ENCODE measurements at regions not wholly inside any gene's neighbourhood (a gene's known extent, or its start where the extent isn't known, plus 50 kb on each side); places are given as distances from the start of the nearest gene placed in this dataset.

GRCh38 chr13:76198568-76199163 lies 562.5 kb downstream of the LMO7 start:
- no peak overlapping the region for H3K9ac ChIP-seq (ENCODE audit: low read depth, low read length)
- H3K4me3 ChIP-seq (ENCODE audit: low read length) = no peak overlapping the region
- H3K4me1 ChIP-seq (ENCODE audit: insufficient read depth, low read length) = no peaks in the 10 kb centered on the region
- H3K27me3 ChIP-seq (ENCODE audit: insufficient read depth, low read length) = no peaks in the 10 kb centered on the region
- no peaks in the 10 kb centered on the region for H3K36me3 ChIP-seq (ENCODE audit: insufficient read depth, low read length)
- H3K9me3 ChIP-seq (ENCODE audit: insufficient read depth, low read depth, low read length) = no peaks in the 10 kb centered on the region
- WGBS = 89% methylated on average over 3 of the region's 3 CpGs
- no peak overlapping the region for H3K27ac ChIP-seq (ENCODE audit: low read depth, low read length)

- no peaks in the 10 kb centered on the region for H3K36me3 ChIP-seq (ENCODE audit: insufficient read depth, low read length)
- H3K27ac ChIP-seq (ENCODE audit: low read depth, low read length) = no peak overlapping the region
- no peak overlapping the region for H3K9ac ChIP-seq (ENCODE audit: low read depth, low read length)
- H3K9me3 ChIP-seq (ENCODE audit: insufficient read depth, low read depth, low read length) = no peaks in the 10 kb centered on the region
- no peaks in the 10 kb centered on the region for H3K4me1 ChIP-seq (ENCODE audit: insufficient read depth, low read length)
- 94% methylated on average over 48 of the region's 48 CpGs for WGBS
- H3K27me3 ChIP-seq (ENCODE audit: insufficient read depth, low read length) = no peaks in the 10 kb centered on the region
- H3K4me3 ChIP-seq (ENCODE audit: low read length) = no peak overlapping the region
Measured at GRCh38 chr13:76189882-76190519, 553.9 kb downstream of the LMO7 start.

GRCh38 chr13:76175961-76176725 lies 540.0 kb downstream of the LMO7 start:
- Histone ChIP-seq H3K4me3 (ENCODE audit: low read length) (no peak overlapping the region), H3K27me3 (ENCODE audit: insufficient read depth, low read length) (no peaks in the 10 kb centered on the region), H3K4me1 (ENCODE audit: insufficient read depth, low read length) (no peaks in the 10 kb centered on the region), H3K9me3 (ENCODE audit: insufficient read depth, low read depth, low read length) (no peaks in the 10 kb centered on the region), H3K36me3 (ENCODE audit: insufficient read depth, low read length) (no peaks in the 10 kb centered on the region), H3K27ac (ENCODE audit: low read depth, low read length) (no peak overlapping the region), H3K9ac (ENCODE audit: low read depth, low read length) (no peak overlapping the region)
- 98% methylated on average over 3 of the region's 5 CpGs for WGBS

GRCh38 chr13:76168661-76169060 lies 532.5 kb downstream of the LMO7 start:
- WGBS = 93% methylated on average over 3 of the region's 3 CpGs
- Histone ChIP-seq H3K4me1 (ENCODE audit: insufficient read depth, low read length) (no peaks in the 10 kb centered on the region), H3K9me3 (ENCODE audit: insufficient read depth, low read depth, low read length) (no peaks in the 10 kb centered on the region), H3K27me3 (ENCODE audit: insufficient read depth, low read length) (no peaks in the 10 kb centered on the region), H3K27ac (ENCODE audit: low read depth, low read length) (no peak overlapping the region), H3K4me3 (ENCODE audit: low read length) (no peak overlapping the region), H3K36me3 (ENCODE audit: insufficient read depth, low read length) (no peaks in the 10 kb centered on the region), H3K9ac (ENCODE audit: low read depth, low read length) (no peak overlapping the region)

- Histone ChIP-seq H3K4me3 (ENCODE audit: low read length) (no peak overlapping the region), H3K9ac (ENCODE audit: low read depth, low read length) (no peak overlapping the region), H3K27ac (ENCODE audit: low read depth, low read length) (no peak overlapping the region), H3K36me3 (ENCODE audit: insufficient read depth, low read length) (no peaks in the 10 kb centered on the region), H3K27me3 (ENCODE audit: insufficient read depth, low read length) (no peaks in the 10 kb centered on the region), H3K4me1 (ENCODE audit: insufficient read depth, low read length) (no peaks in the 10 kb centered on the region), H3K9me3 (ENCODE audit: insufficient read depth, low read depth, low read length) (no peaks in the 10 kb centered on the region)
- 99% methylated on average over 3 of the region's 3 CpGs for WGBS
Measured at GRCh38 chr13:76164290-76164689, 528.2 kb downstream of the LMO7 start.

- Histone ChIP-seq H3K4me3 (ENCODE audit: low read length) (no peak overlapping the region), H3K9ac (ENCODE audit: low read depth, low read length) (no peak overlapping the region), H3K4me1 (ENCODE audit: insufficient read depth, low read length) (no peaks in the 10 kb centered on the region), H3K27me3 (ENCODE audit: insufficient read depth, low read length) (no peaks in the 10 kb centered on the region), H3K9me3 (ENCODE audit: insufficient read depth, low read depth, low read length) (no peaks in the 10 kb centered on the region), H3K36me3 (ENCODE audit: insufficient read depth, low read length) (no peaks in the 10 kb centered on the region), H3K27ac (ENCODE audit: low read depth, low read length) (no peak overlapping the region)
- WGBS = 17% methylated on average over 1 of the region's 2 CpGs
Measured at GRCh38 chr13:76163761-76164160, 527.6 kb downstream of the LMO7 start.

GRCh38 chr13:76160961-76161925 lies 525.1 kb downstream of the LMO7 start:
- WGBS = 82% methylated on average over 1 of the region's 2 CpGs
- H3K4me1 ChIP-seq (ENCODE audit: insufficient read depth, low read length) = no peaks in the 10 kb centered on the region
- H3K27ac ChIP-seq (ENCODE audit: low read depth, low read length) = no peak overlapping the region
- no peaks in the 10 kb centered on the region for H3K36me3 ChIP-seq (ENCODE audit: insufficient read depth, low read length)
- H3K4me3 ChIP-seq (ENCODE audit: low read length) = no peak overlapping the region
- no peaks in the 10 kb centered on the region for H3K27me3 ChIP-seq (ENCODE audit: insufficient read depth, low read length)
- H3K9ac ChIP-seq (ENCODE audit: low read depth, low read length) = no peak overlapping the region
- H3K9me3 ChIP-seq (ENCODE audit: insufficient read depth, low read depth, low read length) = no peaks in the 10 kb centered on the region

- H3K36me3 ChIP-seq (ENCODE audit: insufficient read depth, low read length) = no peaks in the 10 kb centered on the region
- no peak overlapping the region for H3K4me3 ChIP-seq (ENCODE audit: low read length)
- H3K9ac ChIP-seq (ENCODE audit: low read depth, low read length) = no peak overlapping the region
- H3K9me3 ChIP-seq (ENCODE audit: insufficient read depth, low read depth, low read length) = no peaks in the 10 kb centered on the region
- no peaks in the 10 kb centered on the region for H3K4me1 ChIP-seq (ENCODE audit: insufficient read depth, low read length)
- H3K27me3 ChIP-seq (ENCODE audit: insufficient read depth, low read length) = no peaks in the 10 kb centered on the region
- H3K27ac ChIP-seq (ENCODE audit: low read depth, low read length) = no peak overlapping the region
- 99% methylated on average over 4 of the region's 4 CpGs for WGBS
Measured at GRCh38 chr13:76160506-76160905, 524.4 kb downstream of the LMO7 start.

- Histone ChIP-seq H3K9me3 (ENCODE audit: insufficient read depth, low read depth, low read length) (no peaks in the 10 kb centered on the region), H3K4me1 (ENCODE audit: insufficient read depth, low read length) (no peaks in the 10 kb centered on the region), H3K9ac (ENCODE audit: low read depth, low read length) (no peak overlapping the region), H3K27ac (ENCODE audit: low read depth, low read length) (no peak overlapping the region), H3K27me3 (ENCODE audit: insufficient read depth, low read length) (no peaks in the 10 kb centered on the region), H3K4me3 (ENCODE audit: low read length) (no peak overlapping the region), H3K36me3 (ENCODE audit: insufficient read depth, low read length) (no peaks in the 10 kb centered on the region)
Measured at GRCh38 chr13:76157926-76158325, 521.8 kb downstream of the LMO7 start.

- Histone ChIP-seq H3K9ac (ENCODE audit: low read depth, low read length) (no peak overlapping the region), H3K9me3 (ENCODE audit: insufficient read depth, low read depth, low read length) (no peaks in the 10 kb centered on the region), H3K4me1 (ENCODE audit: insufficient read depth, low read length) (no peaks in the 10 kb centered on the region), H3K27ac (ENCODE audit: low read depth, low read length) (no peak overlapping the region), H3K36me3 (ENCODE audit: insufficient read depth, low read length) (no peaks in the 10 kb centered on the region), H3K4me3 (ENCODE audit: low read length) (no peak overlapping the region), H3K27me3 (ENCODE audit: insufficient read depth, low read length) (no peaks in the 10 kb centered on the region)
Measured at GRCh38 chr13:76153239-76153638, 517.1 kb downstream of the LMO7 start.

- 100% methylated on average over 1 of the region's 3 CpGs for WGBS
- H3K4me1 ChIP-seq (ENCODE audit: insufficient read depth, low read length) = no peaks in the 10 kb centered on the region
- no peaks in the 10 kb centered on the region for H3K27me3 ChIP-seq (ENCODE audit: insufficient read depth, low read length)
- no peak overlapping the region for H3K27ac ChIP-seq (ENCODE audit: low read depth, low read length)
- H3K36me3 ChIP-seq (ENCODE audit: insufficient read depth, low read length) = no peaks in the 10 kb centered on the region
- H3K9ac ChIP-seq (ENCODE audit: low read depth, low read length) = no peak overlapping the region
- no peak overlapping the region for H3K4me3 ChIP-seq (ENCODE audit: low read length)
- no peaks in the 10 kb centered on the region for H3K9me3 ChIP-seq (ENCODE audit: insufficient read depth, low read depth, low read length)
Measured at GRCh38 chr13:76148926-76149325, 512.8 kb downstream of the LMO7 start.

Measured in HUES64 (cell line).